Choroid plexus epithelial cell (primary cell): ENCODE measurements at regions not wholly inside any gene's neighbourhood (a gene's known extent, or its start where the extent isn't known, plus 50 kb on each side); places are given as distances from the start of the nearest gene placed in this dataset.
A peak's percentile ranks its signal among the peaks of the same experiment; 100 is the strongest.
"Not testable (repeated sequence)": the region's sequence is repeated elsewhere in the genome, so short reads cannot be mapped to it uniquely, and the experiment has no call there.

Source experiments
- DNase-seq: peaks from one replicate; pipeline ENCODE4 v3.0.0-alpha.2; 2010; ENCODE audit warnings: low read depth
- H3K4me3 ChIP-seq: 2 replicates; pipeline ENCODE4 v1.5.1; 2011; ENCODE audit warnings: low read depth, mild to moderate bottlenecking, control low read depth, low read length, moderate library complexity
- TF ChIP-seq, protein P1 (sequence below): conservative IDR thresholded peaks from 2 replicates; pipeline ENCODE4 v1.5.1; 2011; ENCODE audit warnings: low read depth, mild to moderate bottlenecking, control low read depth, inconsistent platforms, low read length, moderate library complexity

DNA sequence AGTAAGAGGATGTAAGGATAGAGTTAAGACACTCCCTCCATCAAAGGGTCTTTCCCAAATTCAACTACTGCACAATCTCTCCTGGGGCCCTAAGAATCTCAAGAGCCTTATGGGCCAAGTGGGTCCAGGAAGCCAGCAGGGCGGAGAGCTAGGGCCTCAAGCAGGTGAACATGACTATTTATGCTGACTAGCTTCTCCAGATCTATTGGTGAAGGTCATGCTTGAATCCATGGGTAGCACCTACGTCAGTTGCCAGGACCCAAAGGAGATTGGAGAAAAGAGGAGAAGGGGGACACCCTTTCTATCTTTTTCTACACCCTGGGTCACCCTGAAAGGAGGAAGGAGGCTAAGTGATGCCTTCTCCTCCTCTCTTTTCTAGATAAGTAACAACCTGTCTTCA lies 534.2 kb upstream of the MIS18BP1 start:
- no peak overlapping the region for H3K4me3 ChIP-seq
- TF ChIP-seq, protein P1, sequence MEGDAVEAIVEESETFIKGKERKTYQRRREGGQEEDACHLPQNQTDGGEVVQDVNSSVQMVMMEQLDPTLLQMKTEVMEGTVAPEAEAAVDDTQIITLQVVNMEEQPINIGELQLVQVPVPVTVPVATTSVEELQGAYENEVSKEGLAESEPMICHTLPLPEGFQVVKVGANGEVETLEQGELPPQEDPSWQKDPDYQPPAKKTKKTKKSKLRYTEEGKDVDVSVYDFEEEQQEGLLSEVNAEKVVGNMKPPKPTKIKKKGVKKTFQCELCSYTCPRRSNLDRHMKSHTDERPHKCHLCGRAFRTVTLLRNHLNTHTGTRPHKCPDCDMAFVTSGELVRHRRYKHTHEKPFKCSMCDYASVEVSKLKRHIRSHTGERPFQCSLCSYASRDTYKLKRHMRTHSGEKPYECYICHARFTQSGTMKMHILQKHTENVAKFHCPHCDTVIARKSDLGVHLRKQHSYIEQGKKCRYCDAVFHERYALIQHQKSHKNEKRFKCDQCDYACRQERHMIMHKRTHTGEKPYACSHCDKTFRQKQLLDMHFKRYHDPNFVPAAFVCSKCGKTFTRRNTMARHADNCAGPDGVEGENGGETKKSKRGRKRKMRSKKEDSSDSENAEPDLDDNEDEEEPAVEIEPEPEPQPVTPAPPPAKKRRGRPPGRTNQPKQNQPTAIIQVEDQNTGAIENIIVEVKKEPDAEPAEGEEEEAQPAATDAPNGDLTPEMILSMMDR = no peak
- peak; percentile 2 for DNase-seq

DNA sequence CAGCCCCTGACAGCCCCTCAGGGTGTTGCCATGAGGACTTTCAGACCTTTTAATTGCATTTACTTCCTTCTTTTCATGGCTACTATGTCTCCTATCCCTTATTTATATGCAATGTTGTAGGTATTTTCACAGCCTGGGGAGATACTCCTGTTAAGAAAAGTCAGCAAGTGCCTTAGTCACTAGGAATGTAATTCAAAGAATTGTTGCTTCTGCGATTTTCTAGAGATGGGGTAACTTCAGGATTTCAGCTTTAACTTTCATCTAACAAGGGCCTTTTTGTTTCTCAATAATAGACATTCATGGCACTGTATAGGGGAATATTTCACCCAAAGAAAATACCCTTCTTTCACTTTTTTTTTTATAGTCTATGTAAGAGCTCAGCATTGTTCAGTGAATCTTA lies 533.3 kb upstream of the MIS18BP1 start:
- no peak for DNase-seq
- TF ChIP-seq, protein P1 = no peak
- H3K4me3 ChIP-seq = no peak overlapping the region

DNA sequence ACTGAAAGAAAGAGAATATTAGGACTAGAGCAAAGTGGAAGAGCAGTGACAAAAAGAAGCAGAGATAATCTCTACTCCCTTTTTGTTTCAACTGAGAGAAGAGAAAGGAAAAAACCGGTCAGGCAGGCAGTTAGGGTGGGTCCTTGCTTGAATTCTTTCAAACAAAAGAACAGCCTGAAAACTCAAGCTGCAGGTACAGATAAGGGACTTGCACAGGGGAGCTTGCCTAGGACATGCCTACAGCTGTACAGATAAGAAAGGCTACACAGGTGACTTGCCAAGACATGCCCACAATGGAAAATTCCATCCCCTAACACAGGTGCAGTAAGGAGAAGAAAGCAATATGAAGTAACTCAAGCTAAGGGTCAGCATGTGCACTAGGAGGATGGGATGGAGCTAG lies 532.2 kb upstream of the MIS18BP1 start:
- no peak for DNase-seq
- no peak overlapping the region for H3K4me3 ChIP-seq
- TF ChIP-seq, protein P1 = no peak

DNA sequence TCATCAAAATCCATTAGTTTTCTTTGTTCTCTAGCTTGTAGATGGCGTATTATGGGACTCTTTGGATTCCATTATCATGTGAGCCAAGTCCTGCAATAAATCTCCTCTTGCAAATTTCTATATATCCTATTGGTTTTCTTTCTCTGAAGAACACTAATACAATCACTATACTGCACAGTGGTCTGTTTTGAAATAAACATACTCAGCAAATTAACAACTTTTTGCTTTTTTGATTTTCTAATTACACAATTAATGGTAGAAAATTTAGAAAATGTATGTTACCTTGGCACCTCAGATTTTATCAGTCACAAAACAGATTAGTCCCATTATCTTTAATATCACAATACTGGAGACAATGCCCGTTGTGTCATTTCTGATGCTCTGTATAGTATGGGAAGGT lies 513.2 kb upstream of the MIS18BP1 start:
- no peak overlapping the region for H3K4me3 ChIP-seq
- no peak for DNase-seq
- TF ChIP-seq, protein P1 = no peak

DNA sequence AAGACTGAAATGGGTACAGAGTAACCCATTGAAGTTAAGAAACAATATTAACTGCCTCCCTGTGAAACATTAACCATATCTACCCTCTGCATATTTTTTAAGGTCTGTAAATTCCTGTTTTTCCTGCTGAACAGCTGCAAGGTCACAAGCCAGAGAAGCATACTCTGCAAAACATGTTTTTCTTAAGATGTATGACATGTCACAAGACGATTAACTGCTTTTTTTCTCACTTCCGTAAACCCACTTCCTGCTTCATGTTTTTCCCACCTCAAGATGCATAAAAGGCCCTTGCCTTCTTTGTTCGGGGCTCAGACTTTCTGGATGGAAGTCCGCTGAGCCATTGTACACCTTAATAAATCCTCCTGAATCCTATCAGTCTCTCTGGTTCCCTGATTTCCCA lies 504.7 kb upstream of the MIS18BP1 start:
- no peak for DNase-seq
- H3K4me3 ChIP-seq = no peak overlapping the region
- TF ChIP-seq, protein P1 = no peak

DNA sequence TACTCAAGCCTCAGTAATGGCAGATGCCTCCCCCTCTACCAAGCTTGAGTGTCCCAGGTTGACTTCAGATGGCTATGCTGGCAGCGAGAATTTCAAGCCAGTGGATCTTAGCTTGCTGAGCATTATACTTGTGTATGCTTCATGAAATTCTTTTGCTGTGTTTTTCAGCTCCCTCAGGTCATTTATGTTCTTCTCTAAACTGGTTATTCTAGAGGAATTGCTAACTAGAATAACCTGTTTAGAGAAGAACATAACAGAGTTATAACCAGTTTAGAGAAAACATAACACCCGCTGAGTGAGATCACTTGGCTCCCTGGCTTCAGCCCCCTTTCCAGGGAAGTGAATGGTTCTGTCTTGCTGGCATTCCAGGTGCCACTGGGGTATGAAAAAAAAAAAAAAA lies 503.4 kb upstream of the MIS18BP1 start:
- not testable (repeated sequence) for DNase-seq, H3K4me3 ChIP-seq

DNA sequence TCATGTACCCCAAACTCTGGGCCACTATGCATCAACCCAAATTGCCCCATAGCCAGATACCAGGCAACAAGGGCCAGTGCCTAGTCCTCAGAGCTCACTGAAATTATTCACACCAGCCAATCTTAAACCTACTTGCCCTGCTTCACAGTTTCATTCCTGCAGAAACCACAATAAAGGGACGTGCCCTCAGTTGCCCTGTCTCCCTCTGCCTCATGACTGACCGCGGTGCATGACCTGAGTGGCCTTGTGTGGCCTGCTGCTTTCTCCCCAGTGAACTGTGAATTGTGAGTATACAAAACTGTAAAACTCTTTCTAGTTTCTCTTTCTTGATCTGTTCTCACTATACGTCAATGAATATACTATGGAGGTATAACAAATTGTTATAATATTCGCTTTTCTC lies 490.9 kb upstream of the MIS18BP1 start:
- H3K4me3 ChIP-seq = no peak overlapping the region
- no peak for DNase-seq
- TF ChIP-seq, protein P1 = no peak

DNA sequence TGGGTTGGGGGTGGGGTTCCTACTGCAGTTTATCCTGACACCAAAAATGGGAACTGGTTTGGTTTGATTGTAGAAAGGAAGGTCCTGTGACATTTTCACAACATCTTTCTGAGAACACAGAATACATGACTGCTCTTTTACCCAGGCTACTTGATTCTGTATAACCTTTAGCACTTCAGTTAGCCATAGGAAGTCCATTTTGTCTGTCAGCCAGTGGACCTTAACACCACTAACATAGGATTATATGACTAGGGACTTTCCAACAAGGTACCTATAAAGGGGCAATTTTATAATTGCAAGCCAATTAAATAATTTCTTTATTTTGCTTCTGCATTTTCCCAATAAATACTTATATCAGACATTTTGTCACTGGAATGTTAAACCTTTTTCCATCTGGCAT lies 489.2 kb upstream of the MIS18BP1 start:
- no peak overlapping the region for H3K4me3 ChIP-seq
- DNase-seq = no peak
- TF ChIP-seq, protein P1 = no peak
